ENCODE measurements at regions not wholly inside any gene's neighbourhood (a gene's known extent, or its start where the extent isn't known, plus 50 kb on each side); places are given as distances from the start of the nearest gene placed in this dataset.

- in situ Hi-C loops (cut with MboI; ENCODE audit: low sequenced_read_pairs) = no loop called here
These were observed 294.4 kb downstream of the SMOC2 start for GRCh38 chr6:168735268-168735949.

More at GRCh38 chr6:168735268-168735949, 294.4 kb downstream of the SMOC2 start:
- Histone ChIP-seq H3K23ac (ENCODE audit: low read depth, low read length) (no peak overlapping the region), H3K27ac (ENCODE audit: insufficient read depth, low read length) (no peak overlapping the region), H2BK15ac (ENCODE audit: low read depth, low read length) (no peak overlapping the region), H3K14ac (replicated peaks; ENCODE audit: low read depth, low read length) (no peak overlapping the region), H4K5ac (ENCODE audit: low read depth, low read length) (no peak overlapping the region), H2AK9ac (replicated peaks; ENCODE audit: low read depth, low read length, poor library complexity) (no peak overlapping the region), H3K18ac (ENCODE audit: low read depth, low read length) (no peak overlapping the region), H3K9me1 (ENCODE audit: insufficient read depth, low read length) (no peaks in the 10 kb centered on the region), H4K20me1 (ENCODE audit: insufficient read depth, low read length) (no peaks in the 10 kb centered on the region), H3K4me3 (ENCODE audit: insufficient read depth, low read depth, low read length) (no peak overlapping the region), H3K4me1 (ENCODE audit: control insufficient read depth, insufficient read depth, low read length) (no peaks in the 10 kb centered on the region), H3K56ac (ENCODE audit: extremely low read depth, insufficient read depth, low read length) (no peak overlapping the region), H4K91ac (ENCODE audit: insufficient read depth, low read depth, low read length) (no peak overlapping the region), H3K79me1 (ENCODE audit: low read depth in 1 of 2, low read length in 2 of 2) (no peaks in the 10 kb centered on the region), H2BK20ac (ENCODE audit: low read depth, low read length) (no peak overlapping the region), H2AFZ (replicated peaks; ENCODE audit: low read length, poor library complexity) (no peak overlapping the region), H2BK120ac (ENCODE audit: low read depth, low read length) (no peak overlapping the region), H3K36me3 (ENCODE audit: control insufficient read depth, insufficient read depth, low read length) (no peaks in the 10 kb centered on the region), H3K4me2 (ENCODE audit: low read depth, low read length) (no peak overlapping the region), H2BK5ac (ENCODE audit: low read depth, low read length, poor library complexity, severe bottlenecking) (no peak overlapping the region), H3K9me3 (ENCODE audit: control insufficient read depth, insufficient read depth, low read length) (peaks cover 14% of the 10 kb centered on the region), H2AK5ac (ENCODE audit: low read depth, low read length) (no peak overlapping the region), H3K9ac (ENCODE audit: low read depth, low read length) (no peak overlapping the region), H3K4ac (ENCODE audit: low read depth, low read length) (no peak overlapping the region), H4K8ac (ENCODE audit: low read depth in 2 of 2, low read length in 2 of 2) (no peak overlapping the region), H3K27me3 (ENCODE audit: control insufficient read depth, insufficient read depth, low read length) (no peaks in the 10 kb centered on the region)
- ATAC-seq (ENCODE audit: low read depth) (no peak), DNase-seq (no peak)
- ChIA-PET POLR2A (ENCODE audit: unreplicated experiment) (no interaction called here), CTCF (no interaction called here)
- no CpG with 5 or more reads among the region's 6 CpGs for WGBS, 2 experiments (ENCODE audit: extremely low coverage in 2 of 2, insufficient read length in 1 of 2)
- BruUV-seq (replicated peaks) = no TSS peak
- TF ChIP-seq RFX5 (IDR thresholded peaks at IDR 0.05; ENCODE audit: low read depth, low read length) = no peak
- TF ChIP-seq POLR2A (IDR thresholded peaks at IDR 0.05; ENCODE audit: low read depth, low read length) = no peak
- no peak for TF ChIP-seq MAFK (IDR thresholded peaks at IDR 0.05; ENCODE audit: low read depth, low read length)
- TF ChIP-seq CHD1 (IDR thresholded peaks at IDR 0.05; ENCODE audit: low read depth, low read length) = no peak
- TF ChIP-seq SMC3 (IDR thresholded peaks at IDR 0.05; ENCODE audit: low read depth, low read length) = no peak
- TF ChIP-seq RAD21 (IDR thresholded peaks at IDR 0.05; ENCODE audit: low read length) = no peak
- no peak for TF ChIP-seq NFE2L2 (IDR thresholded peaks at IDR 0.05; ENCODE audit: low read depth, low read length)
- TF ChIP-seq ELK1 (IDR thresholded peaks at IDR 0.05; ENCODE audit: borderline replicate concordance, low read depth, low read length) = no peak
- no peak for TF ChIP-seq MXI1 (IDR thresholded peaks at IDR 0.05; ENCODE audit: borderline replicate concordance, low read depth, low read length)
- no peak for TF ChIP-seq RCOR1 (IDR thresholded peaks at IDR 0.05; ENCODE audit: insufficient replicate concordance, low read length)
- no peak for TF ChIP-seq FOS (IDR thresholded peaks at IDR 0.05; ENCODE audit: low read depth, low read length)
- TF ChIP-seq CEBPB (IDR thresholded peaks at IDR 0.05; ENCODE audit: low read depth, low read length) = no peak
- no peak for TF ChIP-seq CTCF (conservative IDR thresholded peaks at IDR 0.05; ENCODE audit: low read depth, low read length)
- no peak for TF ChIP-seq BHLHE40 (IDR thresholded peaks at IDR 0.05; ENCODE audit: low read depth, low read length)
- no peak for TF ChIP-seq MAZ (IDR thresholded peaks at IDR 0.05; ENCODE audit: borderline replicate concordance, low read depth, low read length)
- TF ChIP-seq USF2 (IDR thresholded peaks at IDR 0.05; ENCODE audit: low read depth, low read length) = no peak
- intact Hi-C loops (cut with micrococcal nuclease) = no loop called here
- dilution Hi-C loops (cut with HindIII; ENCODE audit: low sequenced_read_pairs, unreplicated experiment) = no loop called here
